ENCODE measurements at regions not wholly inside any gene's neighbourhood (a gene's known extent, or its start where the extent isn't known, plus 50 kb on each side); places are given as distances from the start of the nearest gene placed in this dataset.

GRCh38 chr2:217456016-217456415 is 546.8 kb downstream of the TNS1 start:
- TF ChIP-seq, protein P1, sequence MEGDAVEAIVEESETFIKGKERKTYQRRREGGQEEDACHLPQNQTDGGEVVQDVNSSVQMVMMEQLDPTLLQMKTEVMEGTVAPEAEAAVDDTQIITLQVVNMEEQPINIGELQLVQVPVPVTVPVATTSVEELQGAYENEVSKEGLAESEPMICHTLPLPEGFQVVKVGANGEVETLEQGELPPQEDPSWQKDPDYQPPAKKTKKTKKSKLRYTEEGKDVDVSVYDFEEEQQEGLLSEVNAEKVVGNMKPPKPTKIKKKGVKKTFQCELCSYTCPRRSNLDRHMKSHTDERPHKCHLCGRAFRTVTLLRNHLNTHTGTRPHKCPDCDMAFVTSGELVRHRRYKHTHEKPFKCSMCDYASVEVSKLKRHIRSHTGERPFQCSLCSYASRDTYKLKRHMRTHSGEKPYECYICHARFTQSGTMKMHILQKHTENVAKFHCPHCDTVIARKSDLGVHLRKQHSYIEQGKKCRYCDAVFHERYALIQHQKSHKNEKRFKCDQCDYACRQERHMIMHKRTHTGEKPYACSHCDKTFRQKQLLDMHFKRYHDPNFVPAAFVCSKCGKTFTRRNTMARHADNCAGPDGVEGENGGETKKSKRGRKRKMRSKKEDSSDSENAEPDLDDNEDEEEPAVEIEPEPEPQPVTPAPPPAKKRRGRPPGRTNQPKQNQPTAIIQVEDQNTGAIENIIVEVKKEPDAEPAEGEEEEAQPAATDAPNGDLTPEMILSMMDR (optimal IDR thresholded peaks at IDR 0.05 in 1 of 3, IDR thresholded peaks at IDR 0.05 in 1 of 3, conservative IDR thresholded peaks at IDR 0.05 in 1 of 3; ENCODE audit: extremely low read depth in 1 of 3, insufficient read depth in 2 of 3, low read length in 3 of 3) = no peak
- no peak for TF ChIP-seq EZH2 (IDR thresholded peaks at IDR 0.05; ENCODE audit: low read length)

Data from keratinocyte (primary cell).